HG03175 (cell line): ENCODE measurements at regions not wholly inside any gene's neighbourhood (a gene's known extent, or its start where the extent isn't known, plus 50 kb on each side); places are given as distances from the start of the nearest gene placed in this dataset.
"Not testable (repeated sequence)": the region's sequence is repeated elsewhere in the genome, so short reads cannot be mapped to it uniquely, and the experiment has no call there.

ENCODE experiments used
- ATAC-seq: cut with Tn5 transposase; IDR thresholded peaks from one replicate; pipeline ENCODE4 v1.9.1; 2021; ENCODE audit warnings: mild to moderate bottlenecking, moderate library complexity; ENCODE audit not compliant: unreplicated experiment

GRCh38 chr7:146057958-146058357, 58.6 kb upstream of the CNTNAP2 start:
- no peak for ATAC-seq

- no peak for ATAC-seq
Measured at GRCh38 chr7:146054909-146055308, 61.7 kb upstream of the CNTNAP2 start.

GRCh38 chr7:146053492-146053891, 63.1 kb upstream of the CNTNAP2 start:
- no peak for ATAC-seq

- ATAC-seq: not testable (repeated sequence)
Measured at GRCh38 chr7:146043310-146043709, 73.3 kb upstream of the CNTNAP2 start.

GRCh38 chr7:146028251-146028750, 88.3 kb upstream of the CNTNAP2 start:
- ATAC-seq: no peak

- no peak for ATAC-seq
Measured at GRCh38 chr7:146027243-146027642, 89.4 kb upstream of the CNTNAP2 start.

GRCh38 chr7:146022776-146023175, 93.8 kb upstream of the CNTNAP2 start:
- ATAC-seq: no peak

- not testable (repeated sequence) for ATAC-seq
Measured at GRCh38 chr7:146019041-146020004, 97.3 kb upstream of the CNTNAP2 start.

GRCh38 chr7:146017366-146017765, 99.2 kb upstream of the CNTNAP2 start:
- not testable (repeated sequence) for ATAC-seq

- ATAC-seq: not testable (repeated sequence)
Measured at GRCh38 chr7:146014154-146014553, 102.4 kb upstream of the CNTNAP2 start.

- no peak for ATAC-seq
Measured at GRCh38 chr7:146008293-146008692, 108.3 kb upstream of the CNTNAP2 start.

- ATAC-seq: no peak
Measured at GRCh38 chr7:146004805-146005204, 111.8 kb upstream of the CNTNAP2 start.

GRCh38 chr7:146002431-146003078, 114.0 kb upstream of the CNTNAP2 start:
- ATAC-seq: peak; percentile 95

GRCh38 chr7:146002008-146002407, 114.6 kb upstream of the CNTNAP2 start:
- no peak for ATAC-seq

- ATAC-seq: no peak
Measured at GRCh38 chr7:146000882-146001281, 115.7 kb upstream of the CNTNAP2 start.

GRCh38 chr7:145989469-145989868, 127.1 kb upstream of the CNTNAP2 start:
- no peak for ATAC-seq

GRCh38 chr7:145986248-145986874, 130.2 kb upstream of the CNTNAP2 start:
- no peak for ATAC-seq

GRCh38 chr7:145978769-145979168, 137.8 kb upstream of the CNTNAP2 start:
- no peak for ATAC-seq

- no peak for ATAC-seq
Measured at GRCh38 chr7:145959981-145960380, 156.6 kb upstream of the CNTNAP2 start.

GRCh38 chr7:145957160-145957890, 159.3 kb upstream of the CNTNAP2 start:
- no peak for ATAC-seq

- ATAC-seq: no peak
Measured at GRCh38 chr7:145951566-145951965, 165.0 kb upstream of the CNTNAP2 start.
